Right cardiac atrium (tissue), 5 donors: ENCODE measurements at regions not wholly inside any gene's neighbourhood (a gene's known extent, or its start where the extent isn't known, plus 50 kb on each side); places are given as distances from the start of the nearest gene placed in this dataset.
"Not testable (repeated sequence)": the region's sequence is repeated elsewhere in the genome, so short reads cannot be mapped to it uniquely, and the experiment has no call there.

ENCODE experiments used
- ATAC-seq, 2 donors: fragments of 200-7000 bp; cut with Tn5 transposase; one replicate each; pipeline versions ENCODE4 v1.8.0 to v1.9.1; 2020; ENCODE audit warnings: moderate library complexity in 2 of 2, mild to moderate bottlenecking in 1 of 2
- DNase-seq, 3 donors: peaks; one replicate each; pipeline ENCODE4 v3.0.0-alpha.2; 2020
- H3K27ac ChIP-seq: one replicate; pipeline ENCODE4 v1.5.1; 2013; ENCODE audit warnings: mild to moderate bottlenecking, low read length, control low read depth, moderate library complexity
- H3K27me3 ChIP-seq: one replicate; pipeline ENCODE4 v1.6.1; 2013; ENCODE audit not compliant: control insufficient read depth, insufficient read depth
- H3K4me1 ChIP-seq: one replicate; pipeline ENCODE4 v1.6.1; 2013; ENCODE audit warnings: low read length; ENCODE audit not compliant: control insufficient read depth, insufficient read depth
- H3K4me3 ChIP-seq: one replicate; pipeline ENCODE4 v1.5.1; 2013; ENCODE audit warnings: low read length, control low read depth
- H3K9me3 ChIP-seq: one replicate; pipeline ENCODE4 v1.6.1; 2013; ENCODE audit warnings: low read length; ENCODE audit not compliant: control insufficient read depth
- WGBS: extraction: QIAGEN DNeasy Blood & Tissue Kit; methylation state at CpG from one replicate; pipeline ENCODE4 v1.1.7; 2013; 5-methylcytosine and 5-hydroxymethylcytosine counted together
- intact Hi-C, 4 donors: fragments of 100-400 bp; cut with DNase I; formaldehyde crosslinking; loops; one replicate each; pipeline versions ENCODE4 v1.11.0 to v1.14.0; 2022 to 2023
- donor health status: healthy with polysubstance abuse.
- donor health status: DM: no; HTN: yes; CAD: no.
- donor health status: DM: no; HTN: no; CAD: no.
- donor health status: DM: no; HTN: yes; CAD: no; lungs with severe emphysema.
- donor health status: DM: yes; HTN: yes; CAD: no.

DNA sequence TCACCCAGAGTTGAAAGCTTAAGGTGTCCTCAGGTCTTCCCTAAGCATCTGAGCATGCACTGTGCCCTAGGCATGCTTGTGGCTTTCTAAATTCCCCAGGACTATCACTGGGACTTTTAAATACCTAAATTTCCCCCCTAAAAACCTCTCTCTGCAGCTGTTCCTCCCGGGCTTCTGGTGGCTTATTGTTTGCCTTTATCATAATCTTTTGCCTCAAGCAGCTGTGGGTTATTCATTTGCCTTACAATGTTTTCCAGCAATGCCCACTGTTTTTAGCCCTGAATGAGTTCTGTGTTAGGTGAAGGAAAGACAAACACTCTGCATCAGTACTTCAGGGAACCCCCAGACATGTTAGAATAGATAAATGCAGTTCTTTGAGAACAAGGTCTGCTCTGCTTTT lies 455.0 kb downstream of the ZIC3 start:
- intact Hi-C loops = no loop called here
- WGBS = 24% methylated on average over 1 of the region's 1 CpG
- H3K4me1 ChIP-seq = no peaks in the 10 kb centered on the region
- no peak overlapping the region for H3K4me3 ChIP-seq
- no peaks in the 10 kb centered on the region for H3K27me3 ChIP-seq
- DNase-seq (no peak), ATAC-seq (no peak)
- H3K9me3 ChIP-seq = no peaks in the 10 kb centered on the region
- H3K27ac ChIP-seq = no peak overlapping the region

DNA sequence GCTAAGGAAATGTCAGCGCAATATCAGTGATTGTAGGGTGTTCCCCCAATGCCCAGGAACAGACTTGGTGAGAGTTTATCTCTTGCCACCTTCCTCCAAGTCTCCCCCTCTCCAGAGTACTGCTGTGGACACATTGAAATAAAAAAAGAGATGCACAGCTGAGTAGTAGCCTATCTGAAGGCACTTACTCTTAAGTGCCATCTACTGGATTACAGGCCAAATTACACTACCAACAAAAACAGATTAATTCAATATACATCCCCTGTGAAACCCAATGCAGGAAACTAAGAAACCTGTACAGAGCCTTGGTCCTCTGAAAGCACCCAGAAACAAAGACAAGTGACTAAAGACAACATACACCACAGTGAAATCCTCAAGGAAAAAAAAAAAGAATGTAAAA lies 460.3 kb downstream of the ZIC3 start:
- H3K4me1 ChIP-seq = no peaks in the 10 kb centered on the region
- no peak overlapping the region for H3K4me3 ChIP-seq
- ATAC-seq = no peak
- H3K27me3 ChIP-seq = no peaks in the 10 kb centered on the region
- no peak for DNase-seq
- no peaks in the 10 kb centered on the region for H3K9me3 ChIP-seq
- 92% methylated on average over 1 of the region's 1 CpG for WGBS
- no peak overlapping the region for H3K27ac ChIP-seq
- intact Hi-C loops = no loop called here

DNA sequence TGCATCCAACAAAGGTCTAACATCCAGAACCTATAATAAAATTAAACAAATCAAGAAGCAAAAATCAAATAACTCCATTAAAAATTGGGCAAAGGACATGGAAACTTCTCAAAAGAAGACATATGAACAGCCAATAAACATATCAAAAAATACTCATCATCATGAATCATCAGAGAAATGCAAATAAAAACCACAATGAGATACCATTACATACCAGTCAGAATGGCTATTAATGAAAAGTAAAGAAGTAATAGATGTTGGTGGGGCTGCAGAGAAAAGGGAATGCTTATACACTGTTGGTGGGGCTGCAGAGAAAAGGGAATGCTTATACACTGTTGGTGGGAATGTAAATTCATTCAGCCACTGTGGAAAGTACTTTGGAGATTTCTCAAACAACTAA lies 465.8 kb downstream of the ZIC3 start:
- ATAC-seq (no peak), DNase-seq (no peak)
- no peak overlapping the region for H3K27ac ChIP-seq
- H3K27me3 ChIP-seq = no peaks in the 10 kb centered on the region
- no peaks in the 10 kb centered on the region for H3K4me1 ChIP-seq
- H3K4me3 ChIP-seq = no peak overlapping the region
- no peaks in the 10 kb centered on the region for H3K9me3 ChIP-seq
- intact Hi-C loops = no loop called here

DNA sequence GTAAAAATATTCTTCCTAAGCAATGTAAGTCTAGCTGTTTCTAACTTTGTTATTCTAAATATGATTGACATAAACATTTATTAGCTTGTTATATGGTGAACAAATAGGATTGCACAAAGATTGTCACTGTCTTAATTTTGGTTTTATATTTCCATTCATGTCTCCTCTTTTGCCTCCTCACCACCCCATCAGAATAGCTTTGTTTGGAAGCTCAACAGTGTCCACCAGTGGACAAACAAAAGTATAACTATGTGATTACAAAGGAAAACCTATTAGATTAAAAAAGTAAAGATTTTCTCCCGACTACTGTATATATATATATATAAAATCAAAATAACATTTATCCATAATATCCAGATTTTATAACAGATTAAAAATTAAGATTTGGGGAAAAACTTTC lies 468.2 kb downstream of the ZIC3 start:
- H3K9me3 ChIP-seq = no peaks in the 10 kb centered on the region
- H3K4me3 ChIP-seq = no peak overlapping the region
- H3K4me1 ChIP-seq = no peaks in the 10 kb centered on the region
- DNase-seq (no peak), ATAC-seq (no peak)
- intact Hi-C loops = no loop called here
- H3K27me3 ChIP-seq = no peaks in the 10 kb centered on the region
- H3K27ac ChIP-seq = no peak overlapping the region
- WGBS = 20% methylated on average over 1 of the region's 1 CpG

DNA sequence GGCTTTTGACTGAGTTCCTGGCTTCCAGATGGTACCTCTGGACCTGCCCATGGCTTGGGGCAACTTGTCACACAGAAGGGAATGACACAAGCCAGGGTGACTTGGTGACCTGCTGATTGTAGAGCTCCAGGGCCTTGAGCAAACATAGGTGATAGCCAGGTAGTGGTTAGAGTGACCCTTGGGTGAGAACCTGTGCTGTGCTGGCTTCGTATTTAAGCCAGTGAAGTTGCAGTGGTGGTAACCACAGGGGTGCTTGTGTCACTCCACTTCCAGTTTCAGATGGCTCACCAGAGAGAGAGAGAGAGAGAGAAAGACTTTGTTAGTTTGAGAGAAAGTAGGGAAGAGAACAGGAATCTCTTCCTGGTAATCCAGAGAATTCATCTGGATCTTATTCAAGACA lies 471.6 kb downstream of the ZIC3 start:
- WGBS = 68% methylated on average over 1 of the region's 1 CpG
- Histone ChIP-seq H3K9me3 (no peaks in the 10 kb centered on the region), H3K4me3 (no peak overlapping the region), H3K4me1 (no peaks in the 10 kb centered on the region), H3K27me3 (no peaks in the 10 kb centered on the region), H3K27ac (no peak overlapping the region)
- ATAC-seq (no peak), DNase-seq (no peak)
- intact Hi-C loops = no loop called here

DNA sequence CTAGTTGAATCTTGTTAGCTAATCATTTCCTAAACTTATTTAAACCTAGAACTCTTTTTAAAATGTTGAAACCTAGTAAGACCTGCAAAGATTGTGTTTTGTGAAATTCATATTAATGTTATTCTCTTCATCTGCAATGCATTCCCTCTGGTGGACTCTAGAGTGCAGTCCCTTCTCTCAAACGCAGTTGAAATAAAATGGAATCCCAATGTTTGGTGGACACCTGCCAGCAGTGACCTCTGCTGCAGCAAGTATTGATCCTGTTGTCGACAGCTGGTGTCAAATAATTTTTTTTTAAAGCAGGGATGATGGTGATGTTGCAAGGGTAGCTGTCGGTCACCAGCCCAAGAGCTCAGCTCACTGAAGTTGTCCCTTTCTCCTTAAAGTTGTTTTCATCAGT lies 492.0 kb downstream of the ZIC3 start:
- DNase-seq (no peak), ATAC-seq (no peak)
- Histone ChIP-seq H3K27me3 (no peaks in the 10 kb centered on the region), H3K27ac (no peak overlapping the region), H3K4me3 (no peak overlapping the region), H3K9me3 (no peaks in the 10 kb centered on the region), H3K4me1 (no peaks in the 10 kb centered on the region)
- intact Hi-C loops = no loop called here
- WGBS = 55% methylated on average over 3 of the region's 3 CpGs

DNA sequence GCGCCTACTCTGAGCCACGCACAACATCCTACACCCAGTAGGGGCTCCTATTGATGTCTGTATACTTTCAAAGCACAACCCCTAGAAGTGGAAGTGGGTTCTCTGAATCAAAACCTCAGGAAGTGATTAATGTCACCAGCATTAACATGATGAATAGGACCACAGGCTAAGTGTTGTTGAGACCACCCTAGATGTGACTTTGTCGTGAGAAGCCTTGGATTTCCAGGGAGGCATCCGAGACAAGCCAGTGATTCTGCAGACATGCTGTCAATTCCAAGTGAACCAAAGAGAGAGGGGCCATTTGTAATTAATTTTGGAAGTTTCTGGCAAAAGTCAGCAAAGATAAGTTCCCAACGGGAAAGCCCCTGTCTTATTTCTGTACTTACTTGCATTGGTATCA lies 493.0 kb downstream of the ZIC3 start:
- no peaks in the 10 kb centered on the region for H3K4me1 ChIP-seq
- intact Hi-C loops = no loop called here
- H3K27ac ChIP-seq = no peak overlapping the region
- H3K27me3 ChIP-seq = no peaks in the 10 kb centered on the region
- ATAC-seq (no peak), DNase-seq (no peak)
- no peaks in the 10 kb centered on the region for H3K9me3 ChIP-seq
- no peak overlapping the region for H3K4me3 ChIP-seq
- 34% methylated on average over 5 of the region's 5 CpGs for WGBS

DNA sequence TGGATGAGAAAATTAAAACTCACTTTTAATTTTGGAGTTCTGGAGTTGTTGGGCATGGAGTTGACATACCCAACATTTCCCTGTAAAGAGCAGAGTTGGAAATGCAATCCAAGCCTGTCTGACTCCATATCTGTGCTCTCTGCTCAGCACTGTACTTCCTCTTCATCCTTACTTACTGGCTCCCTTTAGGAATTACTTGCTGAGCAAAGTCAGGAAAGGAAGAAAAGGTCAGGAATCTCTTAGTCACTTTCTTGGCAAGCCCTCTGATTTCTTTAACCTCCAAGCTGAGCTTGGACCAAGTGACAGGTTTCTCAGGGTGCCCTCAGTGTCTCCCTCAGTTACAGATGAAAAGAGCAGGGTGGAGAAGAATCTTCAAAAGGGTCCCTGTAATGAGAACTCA lies 501.5 kb downstream of the ZIC3 start:
- intact Hi-C loops = no loop called here
- H3K9me3 ChIP-seq = no peaks in the 10 kb centered on the region
- no peak for ATAC-seq

DNA sequence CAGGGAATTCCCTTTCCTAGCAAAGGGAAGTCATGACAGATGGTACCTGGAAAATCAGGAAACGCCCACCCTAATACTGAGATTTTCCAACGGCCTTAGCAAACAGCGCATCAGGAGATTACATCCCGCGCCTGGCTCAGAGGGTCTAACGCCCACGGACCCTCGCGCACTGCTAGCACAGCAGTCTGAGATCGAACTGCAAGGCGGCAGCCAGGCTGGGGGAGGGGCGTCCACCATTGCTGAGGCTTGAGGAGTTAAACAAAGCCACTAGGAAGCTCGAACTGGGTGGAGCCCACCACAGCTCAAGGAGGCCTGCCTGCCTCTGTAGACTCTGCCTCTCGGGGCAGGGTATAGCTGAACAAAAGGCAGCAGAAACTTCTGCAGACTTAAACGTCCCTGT lies 507.7 kb downstream of the ZIC3 start:
- no peak overlapping the region for H3K4me3 ChIP-seq
- intact Hi-C loops = no loop called here
- H3K9me3 ChIP-seq = no peaks in the 10 kb centered on the region
- no peak overlapping the region for H3K27ac ChIP-seq
- ATAC-seq (no peak), DNase-seq (peak in 1 of 3 donors; percentile 27)
- 80% methylated on average over 15 of the region's 15 CpGs for WGBS
- no peaks in the 10 kb centered on the region for H3K4me1 ChIP-seq
- H3K27me3 ChIP-seq = no peaks in the 10 kb centered on the region

More for the DNA sequence above, 501.5 kb downstream of the ZIC3 start:
- H3K4me1 ChIP-seq = no peaks in the 10 kb centered on the region
- H3K27me3 ChIP-seq = no peaks in the 10 kb centered on the region
- no peak overlapping the region for H3K4me3 ChIP-seq
- DNase-seq = no peak
- no peak overlapping the region for H3K27ac ChIP-seq

DNA sequence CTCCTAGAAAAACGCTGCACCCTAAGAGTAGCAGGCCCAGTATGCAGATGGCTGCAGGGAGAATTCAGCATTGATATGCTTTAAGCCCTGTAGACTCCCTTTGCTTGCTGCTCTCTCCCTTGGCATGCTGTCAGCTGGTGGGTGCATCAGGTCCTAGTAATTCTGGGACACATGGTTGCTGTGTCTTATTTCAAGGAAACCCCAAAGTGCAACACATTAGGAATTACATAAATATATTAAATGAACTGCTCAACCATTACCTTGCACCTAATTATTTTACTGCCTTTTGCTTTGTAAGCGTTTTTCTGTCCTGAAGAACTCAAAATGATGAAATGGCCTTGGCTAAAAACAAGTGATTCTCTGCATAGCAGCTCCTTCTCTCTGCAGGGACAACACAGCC lies 516.3 kb downstream of the ZIC3 start:
- no peak overlapping the region for H3K27ac ChIP-seq
- no peak for ATAC-seq
- 27% methylated on average over 2 of the region's 2 CpGs for WGBS

DNA sequence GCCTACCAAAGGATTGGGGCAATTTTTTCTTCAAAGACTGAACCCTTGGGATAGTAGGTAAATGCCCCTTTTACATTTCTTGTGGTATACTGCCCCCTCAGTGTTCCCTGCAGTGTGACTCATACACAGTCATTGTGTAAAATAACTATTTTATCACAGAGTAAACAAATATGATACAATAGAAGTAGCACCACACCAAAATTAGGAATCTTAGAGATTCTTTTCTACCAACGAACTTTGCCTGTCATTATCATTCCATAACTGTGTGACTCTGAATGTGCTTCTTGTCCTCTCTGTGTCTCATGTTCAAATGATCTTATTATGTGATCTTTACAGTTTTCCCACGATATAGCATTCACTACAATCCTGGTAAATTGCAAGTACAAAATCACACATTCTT lies 517.0 kb downstream of the ZIC3 start:
- H3K27me3 ChIP-seq = no peaks in the 10 kb centered on the region
- 22% methylated on average over 2 of the region's 2 CpGs for WGBS
- no peaks in the 10 kb centered on the region for H3K9me3 ChIP-seq
- H3K4me3 ChIP-seq = no peak overlapping the region
- H3K4me1 ChIP-seq = no peaks in the 10 kb centered on the region
- no peak for ATAC-seq
- H3K27ac ChIP-seq = no peak overlapping the region
- no peak for DNase-seq
- intact Hi-C loops = no loop called here

More for the DNA sequence above, 516.3 kb downstream of the ZIC3 start:
- no peaks in the 10 kb centered on the region for H3K27me3 ChIP-seq
- no peak for DNase-seq
- H3K4me3 ChIP-seq = no peak overlapping the region
- intact Hi-C loops = no loop called here
- no peaks in the 10 kb centered on the region for H3K9me3 ChIP-seq
- H3K4me1 ChIP-seq = no peaks in the 10 kb centered on the region

DNA sequence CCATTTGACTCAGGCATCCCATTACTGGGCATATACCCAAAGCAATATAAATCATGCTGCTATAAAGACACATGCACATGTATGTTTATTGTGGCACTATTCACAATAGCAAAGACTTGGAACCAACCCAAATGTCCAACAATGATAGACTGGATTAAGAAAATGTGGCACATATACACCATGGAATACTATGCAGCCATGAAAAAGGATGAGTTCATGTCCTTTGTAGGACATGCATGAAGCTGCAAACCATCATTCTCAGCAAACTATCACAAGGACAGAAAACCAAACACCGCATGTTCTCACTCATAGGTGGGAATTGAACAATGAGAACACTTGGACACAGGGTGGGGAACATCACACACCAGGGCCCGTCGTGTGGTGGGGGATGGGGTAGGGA lies 545.0 kb downstream of the ZIC3 start:
- H3K27me3 ChIP-seq, H3K27ac ChIP-seq, H3K4me3 ChIP-seq, DNase-seq, H3K9me3 ChIP-seq, intact Hi-C loops, ATAC-seq, H3K4me1 ChIP-seq: not testable (repeated sequence)
- 97% methylated on average over 3 of the region's 3 CpGs for WGBS
